OCI-LY7 (cell line): ENCODE measurements at regions not wholly inside any gene's neighbourhood (a gene's known extent, or its start where the extent isn't known, plus 50 kb on each side); places are given as distances from the start of the nearest gene placed in this dataset.

Experiments used
- BruUV-seq: library from RNA; stranded (reverse); fragments of 400-500 nt; replicated peaks from 2 replicates; lab custom pipeline; 2021; lab: Mats Ljungman, UMichigan
- CTCF ChIA-PET: fragments of 300-600 bp; sonication (Branson Sonifier 250); formaldehyde crosslinking; loops from one replicate; lab custom pipeline; 2022; ENCODE audit warnings: antibody characterized with exemption; ENCODE audit not compliant: unreplicated experiment; lab: Charles Lee
- POLR2A ChIA-PET: fragments of 300-600 bp; sonication (Branson Sonifier 250); formaldehyde crosslinking; loops from one replicate; lab custom pipeline; 2022; ENCODE audit warnings: antibody characterized with exemption; lab: Charles Lee
- DNase-seq: peaks from one replicate; pipeline ENCODE4 v3.0.0-alpha.2; 2015; ENCODE audit warnings: low spot score
- H2AFZ ChIP-seq: fragments of 200-600 bp; sonication (generic), shearing (Covaris generic); 2 replicates; pipeline ENCODE4 v1.6.1; 2014; ENCODE audit warnings: mild to moderate bottlenecking, antibody characterized with exemption, low read length, moderate library complexity
- H3K27ac ChIP-seq: fragments of 200-600 bp; sonication (generic); 2 replicates; pipeline ENCODE4 v1.5.1; 2014; ENCODE audit warnings: mixed run types, low read depth, mild to moderate bottlenecking, moderate library complexity, low read length, inconsistent platforms; ENCODE audit not compliant: poor library complexity, severe bottlenecking
- H3K36me3 ChIP-seq: fragments of 200-600 bp; sonication (generic); 2 replicates; pipeline ENCODE4 v1.6.1; 2014; ENCODE audit warnings: mild to moderate bottlenecking, antibody characterized with exemption, low read length, moderate library complexity, mixed read lengths; ENCODE audit not compliant: insufficient read depth
- H3K4me1 ChIP-seq: fragments of 200-600 bp; sonication (generic); 2 replicates; pipeline ENCODE4 v1.5.1; 2014; ENCODE audit warnings: mild to moderate bottlenecking, low read length; ENCODE audit not compliant: insufficient read depth, poor library complexity, severe bottlenecking
- H3K4me2 ChIP-seq: fragments of 200-600 bp; sonication (generic); 2 replicates; pipeline ENCODE4 v1.6.1; 2014; ENCODE audit warnings: mild to moderate bottlenecking, low read length
- H3K4me3 ChIP-seq: fragments of 200-600 bp; sonication (generic); 2 replicates; pipeline ENCODE4 v1.5.1; 2014; ENCODE audit warnings: mild to moderate bottlenecking, low read depth, low read length; ENCODE audit not compliant: poor library complexity, severe bottlenecking
- H3K79me2 ChIP-seq: fragments of 200-600 bp; sonication (generic); 2 replicates; pipeline ENCODE4 v1.6.1; 2016; ENCODE audit warnings: low read depth, mild to moderate bottlenecking, low read length, moderate library complexity, mixed read lengths; ENCODE audit not compliant: insufficient read depth
- H3K9me2 ChIP-seq: fragments of 200-600 bp; sonication (generic); 2 replicates; pipeline ENCODE4 v1.6.1; 2016; ENCODE audit warnings: mild to moderate bottlenecking, low read length, mixed read lengths; ENCODE audit not compliant: insufficient read depth
- H3K9me3 ChIP-seq: fragments of 200-600 bp; sonication (generic); 2 replicates; pipeline ENCODE4 v1.6.1; 2014; ENCODE audit warnings: mild to moderate bottlenecking, mixed run types, low read length, mixed read lengths
- H4K20me1 ChIP-seq: fragments of 200-600 bp; sonication (generic); 2 replicates; pipeline ENCODE4 v1.6.1; 2014; ENCODE audit warnings: mild to moderate bottlenecking, antibody characterized with exemption, low read length, moderate library complexity, mixed read lengths; ENCODE audit not compliant: insufficient read depth
- CTCF ChIP-seq: fragments of 200-600 bp; sonication (generic); conservative IDR thresholded peaks from 2 replicates; pipeline ENCODE4 v1.5.1; 2014; ENCODE audit warnings: mild to moderate bottlenecking, antibody characterized with exemption, low read length, moderate library complexity, mixed read lengths
- EZH2phosphoT487 ChIP-seq: fragments of 200-600 bp; sonication (generic); IDR thresholded peaks from 2 replicates; pipeline ENCODE4 v1.6.1; 2018; ENCODE audit warnings: low read depth, borderline replicate concordance, mild to moderate bottlenecking, mixed run types, antibody characterized with exemption, low read length, moderate library complexity, mixed read lengths
- intact Hi-C: fragments of 100-400 bp; cut with micrococcal nuclease; formaldehyde crosslinking; loops from one replicate; pipeline ENCODE4 v1.10.0; 2022; ENCODE audit not compliant: unreplicated experiment

- H3K9me2 ChIP-seq, result no peaks in the 10 kb centered on the region
- no TSS peak for BruUV-seq
- TF ChIP-seq CTCF (no peak), EZH2phosphoT487 (no peak)
- no peak overlapping the region for H2AFZ ChIP-seq
- DNase-seq, result no peak
- H3K4me2 ChIP-seq, result no peak overlapping the region
- intact Hi-C loops, result no loop called here
- H3K79me2 ChIP-seq, result no peaks in the 10 kb centered on the region
- no peaks in the 10 kb centered on the region for H4K20me1 ChIP-seq
- no peak overlapping the region for H3K27ac ChIP-seq
- H3K36me3 ChIP-seq, result no peaks in the 10 kb centered on the region
- no peak overlapping the region for H3K4me3 ChIP-seq
- H3K4me1 ChIP-seq, result no peaks in the 10 kb centered on the region
- H3K9me3 ChIP-seq, result no peaks in the 10 kb centered on the region
- ChIA-PET POLR2A (no interaction called here), CTCF (no interaction called here)
These were observed 571.7 kb downstream of the KCTD16 start for GRCh38 chr5:144742361-144742760.

- no peak for DNase-seq
- POLR2A ChIA-PET, result interaction anchor here (0.7 kb wide), 2 partner anchors 225 to 240 kb away, joined by 3 read pairs; no protein-coding TSS in a partner anchor
- Histone ChIP-seq H3K9me3 (no peaks in the 10 kb centered on the region; the same call in 1 of the 2 replicates), H3K4me2 (no peak overlapping the region), H2AFZ (no peak overlapping the region), H3K4me1 (no peaks in the 10 kb centered on the region), H3K4me3 (no peak overlapping the region), H3K36me3 (no peaks in the 10 kb centered on the region), H4K20me1 (no peaks in the 10 kb centered on the region), H3K79me2 (no peaks in the 10 kb centered on the region), H3K9me2 (no peaks in the 10 kb centered on the region), H3K27ac (no peak overlapping the region)
- BruUV-seq, result no TSS peak
- no peak for TF ChIP-seq EZH2phosphoT487
- TF ChIP-seq CTCF, result no peak
- CTCF ChIA-PET, result no interaction called here
- intact Hi-C loops, result no loop called here
These were observed 561.1 kb downstream of the KCTD16 start for GRCh38 chr5:144731786-144732185.

- POLR2A ChIA-PET, result interaction anchor here (0.6 to 1.1 kb wide), 3 partner anchors 13 to 274 kb away, joined by 3 to 4 read pairs (median 3); no protein-coding TSS in a partner anchor
- Histone ChIP-seq H3K9me3 (0 out of 2 replicates have a peak, but pooled peaks cover 3% of the 10 kb centered on the region), H3K27ac (no peak overlapping the region), H2AFZ (no peak overlapping the region), H3K36me3 (no peaks in the 10 kb centered on the region), H3K4me1 (peaks cover 29% of the 10 kb centered on the region), H3K9me2 (no peaks in the 10 kb centered on the region), H3K79me2 (no peaks in the 10 kb centered on the region), H3K4me2 (peak overlapping the region; percentile 71), H3K4me3 (no peak overlapping the region), H4K20me1 (no peaks in the 10 kb centered on the region)
- TF ChIP-seq EZH2phosphoT487 (no peak), CTCF (no peak)
- BruUV-seq, result no TSS peak
- peak; percentile 50 for DNase-seq
- CTCF ChIA-PET, result no interaction called here
- intact Hi-C loops, result loop anchor here (5.0 kb wide), 1 partner anchor 165 kb away; no protein-coding TSS in a partner anchor
These were observed 541.4 kb downstream of the KCTD16 start for GRCh38 chr5:144712090-144712489.
